HG03064 (cell line): ENCODE measurements at regions not wholly inside any gene's neighbourhood (a gene's known extent, or its start where the extent isn't known, plus 50 kb on each side); places are given as distances from the start of the nearest gene placed in this dataset.
"Not testable (repeated sequence)": the region's sequence is repeated elsewhere in the genome, so short reads cannot be mapped to it uniquely, and the experiment has no call there.

ENCODE experiments used
- ATAC-seq: cut with Tn5 transposase; IDR thresholded peaks from one replicate; pipeline ENCODE4 v1.9.1; 2021; ENCODE audit warnings: low read depth; ENCODE audit not compliant: unreplicated experiment

GRCh38 chrX:63000196-63000595 is 350.9 kb downstream of the SPIN4 start:
- ATAC-seq: not testable (repeated sequence)
